WI38 (cell line): ENCODE measurements at regions not wholly inside any gene's neighbourhood (a gene's known extent, or its start where the extent isn't known, plus 50 kb on each side); places are given as distances from the start of the nearest gene placed in this dataset.
"Not testable (repeated sequence)": the region's sequence is repeated elsewhere in the genome, so short reads cannot be mapped to it uniquely, and the experiment has no call there.

Source experiments
- H3K4me3 ChIP-seq: 2 replicates; pipeline ENCODE4 v1.5.1; 2011; ENCODE audit warnings: low read depth, mild to moderate bottlenecking, control low read depth, low read length
- CTCF ChIP-seq: IDR thresholded peaks from 2 replicates; pipeline ENCODE4 v1.5.1; 2012; ENCODE audit warnings: low read depth, mild to moderate bottlenecking, control low read depth, low read length

GRCh38 chr3:187490366-187490765 is 122.2 kb downstream of the RTP4 start:
- H3K4me3 ChIP-seq: no peak overlapping the region
- no peak for TF ChIP-seq CTCF

DNA sequence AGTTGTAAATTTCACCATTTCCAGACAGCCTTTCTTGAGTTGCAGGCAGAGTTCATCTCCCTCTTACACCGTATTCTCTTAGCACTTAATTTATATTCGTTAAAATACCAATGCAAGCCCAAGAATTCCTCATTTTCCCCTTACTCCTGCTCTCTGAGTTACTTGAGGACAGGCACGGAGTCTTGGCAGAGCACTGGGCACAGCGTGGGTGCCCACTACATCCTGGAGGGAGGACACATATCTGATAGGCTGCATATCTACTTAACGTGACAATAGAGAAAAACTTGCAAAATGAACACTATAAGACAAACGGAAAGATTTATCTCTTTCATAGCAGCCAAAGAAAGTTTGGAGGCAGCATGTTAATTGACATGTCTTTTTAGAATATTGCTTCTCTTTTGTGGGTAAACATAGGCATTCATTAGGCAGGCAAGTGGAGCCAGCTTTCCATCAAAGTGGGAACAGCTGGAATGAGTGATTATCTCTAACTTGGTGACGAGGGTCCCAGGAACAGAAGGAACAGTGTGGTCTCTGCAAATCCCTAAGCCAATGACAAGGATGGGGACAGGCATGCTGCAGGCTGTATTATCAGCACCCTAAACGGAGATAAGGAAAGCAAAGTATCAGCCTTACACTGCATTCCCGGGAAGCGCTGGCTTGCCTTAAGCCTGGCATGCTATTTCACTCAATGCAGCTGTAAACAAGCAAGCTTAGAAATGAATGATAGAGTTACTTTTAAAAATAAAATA is 116.5 kb downstream of the RTP4 start:
- TF ChIP-seq CTCF: no peak
- no peak overlapping the region for H3K4me3 ChIP-seq

- no peak overlapping the region for H3K4me3 ChIP-seq
- no peak for TF ChIP-seq CTCF
Observed at GRCh38 chr3:187481426-187481825, 113.2 kb downstream of the RTP4 start.

DNA sequence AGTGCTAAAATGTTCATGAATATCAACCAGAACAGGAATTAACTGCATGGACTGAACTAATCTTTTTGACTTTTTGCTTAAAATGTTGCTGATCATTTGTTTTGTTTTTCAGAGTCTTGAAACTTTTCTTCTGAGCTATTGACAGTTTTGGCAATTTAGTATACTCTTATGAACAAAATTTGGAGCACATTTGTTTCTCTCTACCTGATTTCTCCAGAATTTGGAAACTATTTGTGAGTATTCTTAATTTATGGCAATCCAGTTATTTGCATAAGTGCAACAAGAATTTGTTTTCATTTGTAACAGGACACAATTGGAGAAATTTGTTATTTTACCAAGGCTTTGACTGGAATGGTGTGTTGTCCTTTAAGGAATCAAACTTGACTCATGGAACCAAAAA is 107.4 kb downstream of the RTP4 start:
- H3K4me3 ChIP-seq: not testable (repeated sequence)

- no peak for TF ChIP-seq CTCF
- no peak overlapping the region for H3K4me3 ChIP-seq
Observed at GRCh38 chr3:187473778-187474406, 105.7 kb downstream of the RTP4 start.

DNA sequence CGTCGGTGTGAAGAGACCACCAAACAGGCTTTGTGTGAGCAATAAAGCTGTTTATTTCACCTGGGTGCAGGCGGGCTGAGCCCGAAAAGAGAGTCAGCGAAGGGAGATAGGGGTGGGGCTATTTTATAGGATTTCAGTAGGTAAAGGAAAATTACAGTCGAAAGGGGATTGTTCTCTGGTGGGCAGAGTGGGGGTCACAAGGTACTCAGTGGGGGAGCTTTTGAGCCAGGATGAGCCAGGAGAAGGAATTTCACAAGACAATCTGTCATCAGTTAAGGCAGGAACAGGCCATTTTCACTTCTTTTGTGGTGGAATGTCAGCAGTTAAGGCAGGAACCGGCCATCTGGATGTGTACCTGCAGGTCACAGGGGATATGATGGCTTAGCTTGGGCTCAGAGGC is 98.1 kb downstream of the RTP4 start:
- not testable (repeated sequence) for H3K4me3 ChIP-seq

DNA sequence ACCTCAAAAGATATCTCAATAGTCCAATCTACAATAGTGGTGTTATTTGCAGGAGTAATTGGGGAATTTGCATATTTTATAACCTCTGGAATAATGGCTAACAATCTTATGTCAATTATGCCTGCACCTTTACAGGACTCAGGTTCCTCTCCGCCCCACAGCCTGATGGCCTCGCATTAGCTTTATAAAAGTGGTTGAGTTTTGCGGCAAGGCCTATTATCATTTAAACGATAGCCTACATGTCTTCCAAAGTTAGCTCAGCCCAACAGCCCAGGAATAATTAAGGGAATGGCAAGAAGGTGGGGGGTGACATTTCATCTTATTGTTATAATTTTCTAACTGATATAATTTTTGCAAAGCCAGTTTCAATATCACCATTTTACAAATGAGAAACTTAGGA is 97.3 kb downstream of the RTP4 start:
- no peak overlapping the region for H3K4me3 ChIP-seq
- no peak for TF ChIP-seq CTCF

DNA sequence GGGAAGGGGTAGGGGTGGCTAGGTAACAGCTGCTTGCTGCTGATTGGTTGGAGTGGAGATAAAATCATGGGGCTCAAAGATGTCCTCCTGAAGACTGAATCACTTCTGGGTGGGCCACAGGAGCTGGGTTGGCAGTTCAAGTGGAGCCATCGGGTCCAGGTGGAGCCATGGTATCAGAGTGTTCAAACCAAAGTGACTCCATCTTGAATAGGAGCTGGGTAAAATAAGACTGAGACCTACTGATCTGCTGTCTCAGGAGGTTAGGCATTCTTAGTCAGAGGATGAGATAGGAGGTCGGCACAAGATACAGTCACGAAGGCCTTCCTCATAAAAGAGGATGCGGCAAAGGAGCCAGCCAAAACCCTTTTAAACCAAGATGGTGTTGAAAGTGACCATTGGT is 96.5 kb downstream of the RTP4 start:
- TF ChIP-seq CTCF: no peak

More for the DNA sequence above, 96.5 kb downstream of the RTP4 start:
- no peak overlapping the region for H3K4me3 ChIP-seq
